SJCRH30 (cell line): ENCODE measurements at regions not wholly inside any gene's neighbourhood (a gene's known extent, or its start where the extent isn't known, plus 50 kb on each side); places are given as distances from the start of the nearest gene placed in this dataset.
"Not testable (repeated sequence)": the region's sequence is repeated elsewhere in the genome, so short reads cannot be mapped to it uniquely, and the experiment has no call there.

Source experiments
- DNase-seq, 2 experiments: peaks; one replicate each; pipeline ENCODE4 v3.0.0-alpha.2; 2015 to 2020
- H3K27ac ChIP-seq: fragments of 250-450 bp; sonication (Bioruptor Pico); 2 replicates; pipeline ENCODE4 v1.5.1; 2020; ENCODE audit warnings: mild to moderate bottlenecking, moderate library complexity
- H3K27me3 ChIP-seq: fragments of 250-450 bp; sonication (Bioruptor Pico); 2 replicates; pipeline ENCODE4 v1.5.1; 2020; ENCODE audit warnings: mild to moderate bottlenecking, moderate library complexity
- H3K36me3 ChIP-seq: fragments of 250-450 bp; sonication (Bioruptor Pico); 2 replicates; pipeline ENCODE4 v1.5.1; 2020; ENCODE audit warnings: mild to moderate bottlenecking, moderate library complexity
- H3K4me1 ChIP-seq: fragments of 250-450 bp; sonication (Bioruptor Pico); 2 replicates; pipeline ENCODE4 v1.5.1; 2020; ENCODE audit warnings: mild to moderate bottlenecking, moderate library complexity
- H3K4me3 ChIP-seq: fragments of 250-450 bp; sonication (Bioruptor Pico); 2 replicates; pipeline ENCODE4 v1.5.1; 2020; ENCODE audit warnings: mild to moderate bottlenecking, moderate library complexity
- H3K9me3 ChIP-seq: fragments of 250-450 bp; sonication (Bioruptor Pico); replicated peaks from 2 replicates; pipeline ENCODE4 v1.5.1; 2020; ENCODE audit warnings: mild to moderate bottlenecking, moderate library complexity

DNA sequence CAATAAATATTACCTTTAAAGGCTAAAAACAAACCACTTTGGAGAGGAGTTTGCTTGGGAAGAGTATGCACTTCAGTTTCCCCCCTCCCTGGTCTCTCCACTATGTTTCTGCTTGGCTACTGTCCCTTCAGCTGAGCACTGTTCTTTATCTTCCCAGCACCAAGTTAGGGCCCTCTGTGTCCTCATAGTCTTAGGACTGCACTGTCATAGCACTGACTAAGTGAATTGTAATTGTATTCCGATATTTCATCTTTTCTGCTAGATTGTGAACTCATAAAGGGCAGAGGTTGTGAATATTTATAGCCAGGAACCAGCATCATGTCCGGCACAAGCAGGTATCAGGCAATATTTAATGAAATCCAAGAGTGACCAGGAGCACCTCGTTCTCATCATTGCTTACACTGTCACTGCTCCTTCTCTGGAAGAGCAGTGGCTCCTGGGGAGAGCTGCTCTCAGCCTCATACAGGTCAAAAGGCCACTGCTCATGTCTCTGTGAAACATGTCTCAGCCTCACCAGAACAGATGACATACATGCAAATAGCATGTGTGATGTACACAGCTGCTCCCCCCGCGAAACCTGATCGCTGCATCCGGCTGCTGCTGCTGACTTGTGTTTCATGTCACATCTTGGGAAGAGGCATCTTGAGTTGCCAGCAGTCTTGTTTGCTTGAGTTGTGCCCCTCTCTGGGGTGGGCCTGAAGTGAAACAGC, 279.7 kb upstream of the MSX2 start:
- no peak overlapping the region for H3K27ac ChIP-seq
- H3K4me1 ChIP-seq = peaks cover 14% of the 10 kb centered on the region
- H3K9me3 ChIP-seq = no peaks in the 10 kb centered on the region
- no peaks in the 10 kb centered on the region for H3K36me3 ChIP-seq
- no peaks in the 10 kb centered on the region for H3K27me3 ChIP-seq
- no peak overlapping the region for H3K4me3 ChIP-seq
- DNase-seq = peak; percentile 27 to 42

DNA sequence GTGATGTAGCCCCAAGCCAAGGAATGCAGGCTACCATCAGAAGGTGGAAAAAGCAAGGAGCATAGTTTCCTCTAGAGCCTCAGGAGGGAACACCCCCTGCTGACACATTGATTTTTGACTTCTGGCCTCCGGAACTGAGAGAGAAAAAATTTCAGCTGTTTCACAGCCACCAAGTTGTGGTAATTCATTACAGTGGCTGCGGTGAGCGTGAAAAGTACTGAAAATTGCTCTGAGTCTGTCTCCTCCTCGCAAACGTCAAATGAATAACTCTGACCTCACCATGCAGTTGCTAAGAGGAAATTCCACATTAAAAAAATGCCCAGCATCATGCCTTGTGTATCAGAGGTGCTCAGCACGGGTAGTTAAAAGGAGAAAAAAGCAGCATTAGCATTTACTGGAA, 277.9 kb upstream of the MSX2 start:
- H3K4me3 ChIP-seq = peak overlapping the region; percentile 24
- peaks cover 14% of the 10 kb centered on the region for H3K4me1 ChIP-seq
- H3K36me3 ChIP-seq = no peaks in the 10 kb centered on the region
- DNase-seq = no peak
- H3K27me3 ChIP-seq = no peaks in the 10 kb centered on the region
- H3K27ac ChIP-seq = peak overlapping the region; percentile 11; the same call in 1 of the 2 replicates
- H3K9me3 ChIP-seq = no peaks in the 10 kb centered on the region

DNA sequence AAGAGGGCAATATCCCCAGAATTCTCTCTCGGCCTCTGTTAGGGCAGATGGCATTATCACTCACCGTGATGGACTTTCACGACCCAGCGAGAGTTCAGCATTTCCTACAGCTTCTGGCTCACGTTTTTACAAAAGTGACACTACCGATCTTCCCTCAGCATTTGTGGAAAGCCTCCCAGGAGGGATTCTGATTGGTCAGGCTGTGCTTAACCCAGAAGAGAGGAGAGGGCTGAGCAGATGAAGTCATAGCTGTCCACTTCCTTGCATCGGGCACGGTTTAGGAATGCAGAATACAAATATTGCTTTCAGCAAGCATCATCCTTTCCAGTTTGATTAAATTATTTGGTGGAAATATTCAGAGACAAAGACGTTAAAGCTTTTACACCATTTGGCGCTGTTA, 277.4 kb upstream of the MSX2 start:
- no peaks in the 10 kb centered on the region for H3K36me3 ChIP-seq
- H3K27me3 ChIP-seq = no peaks in the 10 kb centered on the region
- H3K27ac ChIP-seq = peak overlapping the region; percentile 11; the same call in 1 of the 2 replicates
- peak; percentile 59 to 76 for DNase-seq
- H3K4me1 ChIP-seq = peaks cover 14% of the 10 kb centered on the region
- no peaks in the 10 kb centered on the region for H3K9me3 ChIP-seq
- peak overlapping the region; percentile 24 for H3K4me3 ChIP-seq

DNA sequence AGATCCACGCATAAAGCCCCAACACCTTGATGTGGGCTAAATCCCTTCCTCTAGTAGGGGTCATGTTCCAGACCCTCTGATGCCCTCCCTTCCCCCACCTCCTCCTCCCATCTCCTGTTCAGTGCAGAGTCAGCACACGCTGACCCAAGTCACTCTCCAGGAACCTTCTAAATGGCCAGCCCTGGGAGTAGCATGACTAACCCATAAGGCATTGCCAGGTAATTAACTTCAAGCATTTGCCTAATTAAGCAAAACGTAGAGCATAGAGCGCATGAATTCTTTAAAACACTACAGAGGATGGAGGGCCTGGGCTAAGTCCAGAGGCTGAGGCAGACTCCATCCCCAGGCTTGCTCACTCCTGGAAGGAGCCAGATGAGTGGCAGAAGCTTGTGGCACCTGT, 276.3 kb upstream of the MSX2 start:
- H3K4me3 ChIP-seq = no peak overlapping the region
- no peaks in the 10 kb centered on the region for H3K36me3 ChIP-seq
- H3K4me1 ChIP-seq = peaks cover 14% of the 10 kb centered on the region
- H3K9me3 ChIP-seq = no peaks in the 10 kb centered on the region
- no peak for DNase-seq
- no peaks in the 10 kb centered on the region for H3K27me3 ChIP-seq
- no peak overlapping the region for H3K27ac ChIP-seq

DNA sequence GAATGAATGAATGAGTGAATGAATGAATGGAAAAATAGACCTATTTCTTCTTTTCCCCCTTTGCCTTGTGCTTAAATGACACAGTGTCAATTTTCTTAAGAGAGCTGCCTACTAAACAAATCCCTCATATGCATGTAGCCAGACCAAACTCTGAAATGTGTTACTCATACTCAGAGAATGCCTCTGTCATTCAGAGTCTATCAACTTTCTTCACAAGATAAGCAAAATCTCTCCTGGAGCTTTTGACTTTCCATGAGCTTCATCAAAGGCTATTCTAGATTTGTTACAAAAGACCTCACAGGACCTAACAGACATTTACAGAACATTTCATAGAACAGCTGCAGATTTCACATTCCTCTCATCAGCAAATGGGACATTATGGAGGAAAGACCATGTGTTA, 275.7 kb upstream of the MSX2 start:
- peaks cover 14% of the 10 kb centered on the region for H3K4me1 ChIP-seq
- peak in 1 of 2 experiments; percentile 22 for DNase-seq
- no peaks in the 10 kb centered on the region for H3K27me3 ChIP-seq
- no peak overlapping the region for H3K4me3 ChIP-seq
- no peaks in the 10 kb centered on the region for H3K36me3 ChIP-seq
- H3K27ac ChIP-seq = 0 out of 2 replicates have a peak overlapping the region, but pooled peaks have one; percentile 19
- H3K9me3 ChIP-seq = no peaks in the 10 kb centered on the region

DNA sequence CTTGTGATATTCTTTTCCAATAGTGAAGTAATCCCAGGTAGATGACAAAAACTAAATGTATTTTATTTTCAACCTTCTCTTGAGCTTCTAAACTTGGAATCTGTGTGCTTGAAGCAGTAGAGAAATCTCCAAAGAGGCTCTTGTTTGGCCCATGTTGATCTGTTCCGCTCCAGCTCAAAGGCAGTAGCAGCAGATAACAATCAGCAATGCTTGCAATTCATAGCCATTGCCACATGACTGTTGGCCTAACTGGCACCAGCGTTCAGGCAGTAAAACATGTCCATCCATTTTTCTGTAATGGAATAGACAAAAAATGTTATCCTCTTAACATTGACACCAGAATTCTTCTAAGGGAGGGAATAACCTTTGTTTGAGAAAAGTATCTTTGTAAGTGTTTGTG, 270.7 kb upstream of the MSX2 start:
- Histone ChIP-seq H3K4me3 (no peak overlapping the region), H3K4me1 (peaks cover 5% of the 10 kb centered on the region; the same call in 1 of the 2 replicates), H3K27me3 (no peaks in the 10 kb centered on the region), H3K9me3 (no peaks in the 10 kb centered on the region), H3K36me3 (no peaks in the 10 kb centered on the region), H3K27ac (no peak overlapping the region)
- DNase-seq = no peak

DNA sequence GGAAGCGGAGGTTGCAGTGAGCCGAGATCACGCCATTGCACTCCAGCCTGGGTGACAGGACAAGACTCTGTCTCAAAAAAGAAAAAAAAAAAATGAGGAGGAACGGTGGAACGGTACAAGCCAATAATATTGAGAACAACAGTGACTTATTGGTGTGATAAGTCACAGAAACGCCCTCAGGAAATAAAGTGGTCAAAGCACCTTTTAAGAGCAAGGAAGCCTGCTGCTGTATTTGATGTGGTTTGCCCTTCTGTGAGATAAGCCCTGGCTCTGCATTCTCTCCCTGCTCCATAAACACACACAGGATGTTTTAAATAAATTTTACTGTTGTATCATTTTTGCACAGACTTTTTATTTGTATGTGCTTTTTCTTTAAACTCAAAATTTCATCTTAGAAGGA, 269.9 kb upstream of the MSX2 start:
- H3K9me3 ChIP-seq = no peaks in the 10 kb centered on the region
- H3K4me3 ChIP-seq = no peak overlapping the region
- no peaks in the 10 kb centered on the region for H3K4me1 ChIP-seq
- H3K27ac ChIP-seq = no peak overlapping the region
- H3K27me3 ChIP-seq = no peaks in the 10 kb centered on the region
- no peak for DNase-seq
- no peaks in the 10 kb centered on the region for H3K36me3 ChIP-seq

DNA sequence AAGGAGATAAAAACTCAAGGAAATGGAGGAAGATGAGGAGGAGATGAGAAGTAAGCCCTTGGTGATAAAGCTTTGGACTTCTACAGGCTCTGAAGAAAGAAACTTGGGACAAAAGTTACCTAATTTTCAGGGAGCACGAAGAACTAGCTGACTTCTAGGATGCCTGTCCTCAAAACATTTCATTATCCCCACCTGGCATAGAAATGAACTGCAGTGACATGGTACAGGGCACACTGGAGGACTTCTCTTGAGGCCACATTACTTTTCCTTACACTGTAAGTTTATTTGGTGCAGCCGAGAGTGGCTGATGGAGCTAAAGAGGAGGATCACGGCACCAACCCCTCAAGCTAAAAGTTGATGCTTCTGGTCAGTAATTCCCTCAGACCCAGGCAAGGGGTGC, 269.5 kb upstream of the MSX2 start:
- Histone ChIP-seq H3K4me3 (no peak overlapping the region), H3K27ac (no peak overlapping the region), H3K4me1 (no peaks in the 10 kb centered on the region), H3K9me3 (no peaks in the 10 kb centered on the region), H3K27me3 (no peaks in the 10 kb centered on the region), H3K36me3 (no peaks in the 10 kb centered on the region)
- no peak for DNase-seq

DNA sequence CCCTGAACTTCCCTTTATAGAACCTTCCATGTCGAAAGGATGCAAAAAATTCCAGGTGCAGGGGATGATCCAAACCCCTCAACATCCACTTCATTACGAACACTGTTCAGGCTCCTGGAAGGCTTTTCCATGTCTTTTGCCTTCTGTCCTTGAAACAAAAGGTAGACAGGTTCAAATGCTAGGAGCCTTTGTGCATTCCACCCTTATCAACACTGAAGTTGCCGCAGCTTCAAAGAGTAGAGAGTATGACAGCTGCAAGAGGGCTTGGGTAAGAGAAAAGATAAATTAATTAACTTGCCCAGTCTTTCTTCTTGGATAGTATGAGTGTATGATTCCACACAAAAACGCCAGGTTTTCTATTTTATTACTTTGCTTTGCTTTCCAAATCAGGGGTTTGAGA, 269.1 kb upstream of the MSX2 start:
- H3K36me3 ChIP-seq = no peaks in the 10 kb centered on the region
- H3K27me3 ChIP-seq = no peaks in the 10 kb centered on the region
- H3K27ac ChIP-seq = no peak overlapping the region
- DNase-seq = no peak
- no peaks in the 10 kb centered on the region for H3K9me3 ChIP-seq
- no peak overlapping the region for H3K4me3 ChIP-seq
- H3K4me1 ChIP-seq = no peaks in the 10 kb centered on the region

DNA sequence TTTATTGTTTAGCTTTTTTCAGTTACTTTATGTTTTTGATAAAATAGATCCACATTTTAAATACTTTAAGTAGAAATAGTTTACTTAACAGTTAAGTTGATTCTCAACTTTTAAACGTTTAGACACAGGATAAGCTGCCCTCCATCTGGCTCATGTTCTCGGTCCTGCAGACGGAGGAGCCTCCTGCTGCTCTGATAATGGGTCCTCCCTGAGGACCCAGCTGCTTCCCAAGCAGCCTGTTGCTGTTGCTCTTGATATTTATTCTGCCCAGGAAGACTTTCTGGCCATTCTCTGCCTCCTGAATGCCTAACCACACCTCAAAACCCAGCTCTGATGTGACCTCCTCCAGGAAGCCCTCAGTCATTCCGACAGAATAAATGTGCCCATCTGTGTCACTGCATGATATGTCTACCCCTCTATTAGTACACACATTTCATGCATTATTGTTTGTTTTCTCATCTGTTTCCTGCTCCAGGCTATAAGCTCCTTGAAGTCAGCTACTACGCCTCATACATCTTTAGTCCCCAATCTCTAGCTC, 267.2 kb upstream of the MSX2 start:
- Histone ChIP-seq H3K4me3 (no peak overlapping the region), H3K9me3 (0 out of 2 replicates have a peak, but pooled peaks cover 2% of the 10 kb centered on the region), H3K4me1 (no peaks in the 10 kb centered on the region), H3K27ac (no peak overlapping the region), H3K36me3 (no peaks in the 10 kb centered on the region), H3K27me3 (no peaks in the 10 kb centered on the region)
- DNase-seq = no peak

DNA sequence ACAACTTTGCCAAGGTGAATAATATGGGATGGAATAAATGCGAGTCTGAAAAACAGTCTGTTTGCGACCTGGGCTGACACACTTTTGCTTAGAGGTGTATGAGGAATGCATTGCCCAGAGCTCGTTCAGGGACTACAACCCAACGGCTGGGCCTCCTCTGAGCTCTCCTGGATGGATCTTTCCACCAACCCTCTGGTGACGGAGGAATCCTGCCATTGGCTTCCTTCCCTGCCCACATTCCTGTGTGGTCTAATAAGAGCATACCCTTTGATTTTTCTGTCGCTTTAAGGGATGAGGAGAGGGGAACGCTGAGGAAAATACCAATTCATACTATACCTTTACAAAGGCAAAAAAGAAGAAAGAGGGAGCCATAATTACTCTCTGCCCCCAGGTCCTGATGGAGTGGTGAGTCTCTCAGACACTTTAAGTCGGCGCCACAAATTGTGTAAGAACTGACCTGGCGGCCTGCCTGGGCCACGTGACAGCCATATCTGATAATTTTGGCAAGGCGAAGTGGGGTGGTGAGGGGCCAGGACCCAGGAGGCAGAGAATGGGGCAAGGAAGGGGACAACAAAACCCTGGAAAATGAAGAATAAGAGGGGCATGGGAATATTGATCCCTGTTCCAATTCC, 265.2 kb upstream of the MSX2 start:
- Histone ChIP-seq H3K27me3 (no peaks in the 10 kb centered on the region), H3K9me3 (0 out of 2 replicates have a peak, but pooled peaks cover 3% of the 10 kb centered on the region), H3K27ac (no peak overlapping the region), H3K4me3 (no peak overlapping the region), H3K36me3 (no peaks in the 10 kb centered on the region), H3K4me1 (no peaks in the 10 kb centered on the region)
- peak in 1 of 2 experiments; percentile 17 for DNase-seq

DNA sequence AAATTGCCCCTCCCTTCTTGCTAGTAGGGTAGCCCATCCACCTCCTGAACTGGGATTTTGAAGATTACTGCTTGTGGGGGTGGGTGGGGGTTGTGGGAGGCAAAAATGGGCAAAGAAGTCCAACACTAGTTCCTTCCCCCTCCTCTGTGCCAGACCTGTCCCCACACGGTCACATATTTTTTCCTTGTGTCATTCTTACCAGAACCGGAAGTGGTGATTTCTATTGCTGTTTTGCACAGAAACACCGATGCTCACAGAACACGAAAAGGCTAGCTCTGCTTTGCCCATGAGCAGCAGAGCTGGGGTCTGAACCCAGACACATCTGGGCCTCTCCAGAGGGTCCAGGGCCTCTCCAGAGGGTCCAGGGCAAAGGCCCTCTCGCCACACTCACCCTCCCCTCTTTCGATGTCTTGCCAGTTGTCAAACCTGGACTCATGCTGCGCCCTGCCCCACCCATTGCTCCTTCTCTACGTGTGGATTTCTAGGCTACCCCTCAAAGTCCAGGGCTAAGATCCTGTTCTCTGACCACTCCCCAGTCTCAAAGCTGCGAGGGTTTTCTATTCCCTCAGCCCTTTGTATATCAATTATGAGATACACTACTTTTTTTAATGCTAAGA, 264.4 kb upstream of the MSX2 start:
- Histone ChIP-seq H3K27ac (no peak overlapping the region), H3K36me3 (no peaks in the 10 kb centered on the region), H3K4me1 (no peaks in the 10 kb centered on the region), H3K27me3 (no peaks in the 10 kb centered on the region), H3K9me3 (0 out of 2 replicates have a peak, but pooled peaks cover 3% of the 10 kb centered on the region), H3K4me3 (no peak overlapping the region)
- no peak for DNase-seq

DNA sequence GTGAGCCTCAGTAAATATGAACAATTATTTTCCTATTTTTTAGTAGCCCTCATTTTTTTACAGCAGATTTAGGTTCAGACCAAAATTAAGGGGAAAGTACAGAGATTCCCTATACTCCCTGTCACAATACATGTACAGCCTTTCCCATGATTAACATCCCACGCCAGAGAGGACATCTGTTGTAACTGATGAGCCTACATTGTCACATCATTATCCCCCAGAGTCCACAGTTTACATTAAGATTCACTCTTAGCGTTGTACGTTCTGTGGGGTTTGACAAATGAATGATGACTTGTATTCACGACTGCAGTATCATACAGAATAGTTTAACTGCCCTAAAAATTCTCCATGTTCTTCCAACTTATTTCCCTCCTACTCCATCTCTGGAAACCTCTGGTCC, 262.3 kb upstream of the MSX2 start:
- H3K9me3 ChIP-seq = 0 out of 2 replicates have a peak, but pooled peaks cover 7% of the 10 kb centered on the region
- no peak for DNase-seq
- H3K4me1 ChIP-seq = no peaks in the 10 kb centered on the region; the same call in 1 of the 2 replicates
- H3K27ac ChIP-seq = no peak overlapping the region
- no peak overlapping the region for H3K4me3 ChIP-seq
- no peaks in the 10 kb centered on the region for H3K27me3 ChIP-seq
- H3K36me3 ChIP-seq = no peaks in the 10 kb centered on the region

DNA sequence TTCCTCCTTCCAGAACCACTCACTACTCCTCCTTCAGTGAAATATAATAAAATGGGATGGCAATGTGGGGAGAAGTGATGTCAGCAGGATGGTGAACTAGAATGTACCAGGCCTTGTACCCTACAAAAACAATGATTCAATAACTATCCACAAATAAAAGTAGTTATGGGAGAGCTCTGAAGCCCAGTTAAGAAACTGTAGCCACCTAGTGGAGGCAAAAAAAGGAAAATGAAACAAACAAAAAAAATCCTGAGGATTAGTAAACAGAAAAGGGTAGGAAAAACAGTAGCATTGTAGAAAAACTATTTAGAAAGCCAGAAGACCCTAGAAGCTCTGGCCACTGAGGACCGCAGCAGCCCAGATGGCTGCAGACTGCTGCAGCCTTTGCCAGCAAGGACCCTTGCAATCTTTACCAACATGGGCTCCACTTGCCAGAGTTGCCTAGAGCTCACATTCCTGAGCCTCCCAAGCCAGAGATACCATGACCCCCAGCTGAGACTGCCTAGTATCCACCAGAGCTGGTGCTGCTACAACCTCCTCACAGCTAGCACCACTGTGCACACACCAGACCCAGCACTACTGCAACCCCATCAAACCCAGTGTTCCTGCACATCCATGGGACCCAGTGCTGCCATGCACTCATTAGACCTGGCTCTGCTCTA, 259.7 kb upstream of the MSX2 start:
- Histone ChIP-seq H3K9me3 (0 out of 2 replicates have a peak, but pooled peaks cover 7% of the 10 kb centered on the region), H3K36me3 (no peaks in the 10 kb centered on the region), H3K4me1 (no peaks in the 10 kb centered on the region; the same call in 1 of the 2 replicates), H3K27me3 (no peaks in the 10 kb centered on the region), H3K4me3 (no peak overlapping the region), H3K27ac (no peak overlapping the region)
- DNase-seq = no peak

DNA sequence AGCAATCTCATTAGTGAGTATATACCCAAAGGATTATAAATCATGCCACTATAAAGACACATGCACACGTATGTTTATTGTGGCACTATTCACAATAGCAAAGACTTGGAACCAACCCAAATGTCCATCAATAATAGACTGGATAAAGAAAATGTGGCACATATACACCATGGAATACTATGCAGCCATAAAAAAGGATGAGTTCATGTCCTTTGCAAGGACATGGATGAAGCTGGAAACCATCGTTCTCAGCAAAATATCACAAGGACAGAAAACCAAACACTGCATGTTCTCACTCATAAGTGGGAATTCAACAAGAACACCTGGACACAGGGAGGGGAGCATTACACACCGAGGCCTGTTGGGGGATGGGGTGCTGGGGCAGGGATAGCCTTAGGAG, 252.9 kb upstream of the MSX2 start:
- not testable (repeated sequence) for H3K36me3 ChIP-seq, H3K4me3 ChIP-seq, H3K9me3 ChIP-seq, DNase-seq, H3K27me3 ChIP-seq, H3K4me1 ChIP-seq, H3K27ac ChIP-seq
